ENCODE measurements at regions not wholly inside any gene's neighbourhood (a gene's known extent, or its start where the extent isn't known, plus 50 kb on each side); places are given as distances from the start of the nearest gene placed in this dataset.

- TF ChIP-seq CTCF (IDR thresholded peaks at IDR 0.05) = no peak
- intact Hi-C loops (cut with DNase I) = no loop called here
- Histone ChIP-seq H3K27ac (no peak overlapping the region), H3K9me3 (no peaks in the 10 kb centered on the region), H3K36me3 (no peaks in the 10 kb centered on the region), H3K9ac (ENCODE audit: low read depth in 2 of 2, low read length in 2 of 2) (no peak overlapping the region), H3K27me3 (no peaks in the 10 kb centered on the region), H3K4me3 (no peak overlapping the region), H3K4me1 (no peaks in the 10 kb centered on the region)
- no peak for DNase-seq
Measured at GRCh38 chr5:124132843-124133242, 613.6 kb downstream of the ZNF608 start.

GRCh38 chr5:124131466-124131865, 615.0 kb downstream of the ZNF608 start:
- no peak for DNase-seq
- no peak overlapping the region for H3K27ac ChIP-seq
- no peaks in the 10 kb centered on the region for H3K36me3 ChIP-seq
- no peaks in the 10 kb centered on the region for H3K27me3 ChIP-seq
- no peak overlapping the region for H3K9ac ChIP-seq (ENCODE audit: low read depth in 2 of 2, low read length in 2 of 2)
- TF ChIP-seq CTCF (IDR thresholded peaks at IDR 0.05) = no peak
- H3K4me1 ChIP-seq = no peaks in the 10 kb centered on the region
- no peak overlapping the region for H3K4me3 ChIP-seq
- intact Hi-C loops (cut with DNase I) = no loop called here
- no peaks in the 10 kb centered on the region for H3K9me3 ChIP-seq

- H3K36me3 ChIP-seq = no peaks in the 10 kb centered on the region
- DNase-seq = no peak
- no peak for TF ChIP-seq CTCF (IDR thresholded peaks at IDR 0.05)
- H3K9ac ChIP-seq (ENCODE audit: low read depth in 2 of 2, low read length in 2 of 2) = no peak overlapping the region
- H3K27ac ChIP-seq = no peak overlapping the region
- no peaks in the 10 kb centered on the region for H3K9me3 ChIP-seq
- no peak overlapping the region for H3K4me3 ChIP-seq
- H3K4me1 ChIP-seq = no peaks in the 10 kb centered on the region
- intact Hi-C loops (cut with DNase I) = no loop called here
- H3K27me3 ChIP-seq = no peaks in the 10 kb centered on the region
Measured at GRCh38 chr5:124130816-124131215, 615.6 kb downstream of the ZNF608 start.

- H3K4me3 ChIP-seq = no peak overlapping the region
- DNase-seq = no peak
- no peak for TF ChIP-seq CTCF (IDR thresholded peaks at IDR 0.05)
- H3K9me3 ChIP-seq = no peaks in the 10 kb centered on the region
- H3K9ac ChIP-seq (ENCODE audit: low read depth in 2 of 2, low read length in 2 of 2) = no peak overlapping the region
- intact Hi-C loops (cut with DNase I) = no loop called here
- no peaks in the 10 kb centered on the region for H3K36me3 ChIP-seq
- no peak overlapping the region for H3K27ac ChIP-seq
- H3K27me3 ChIP-seq = no peaks in the 10 kb centered on the region
- H3K4me1 ChIP-seq = no peaks in the 10 kb centered on the region
Measured at GRCh38 chr5:124128867-124129266, 616.9 kb downstream of the CSNK1G3 start.

- H3K27ac ChIP-seq = no peak overlapping the region
- intact Hi-C loops (cut with DNase I) = no loop called here
Measured at GRCh38 chr5:124126504-124127217, 614.7 kb downstream of the CSNK1G3 start.

More at GRCh38 chr5:124126504-124127217, 614.7 kb downstream of the CSNK1G3 start:
- no peak for TF ChIP-seq CTCF (IDR thresholded peaks at IDR 0.05)
- Histone ChIP-seq H3K9me3 (no peaks in the 10 kb centered on the region), H3K9ac (ENCODE audit: low read depth in 2 of 2, low read length in 2 of 2) (no peak overlapping the region), H3K4me3 (no peak overlapping the region), H3K27me3 (no peaks in the 10 kb centered on the region), H3K4me1 (no peaks in the 10 kb centered on the region), H3K36me3 (no peaks in the 10 kb centered on the region)
- DNase-seq = no peak

Data from colonic mucosa (tissue), 4 donors.